Erythroblast (primary cell): ENCODE measurements at regions not wholly inside any gene's neighbourhood (a gene's known extent, or its start where the extent isn't known, plus 50 kb on each side); places are given as distances from the start of the nearest gene placed in this dataset.

Experiments used
- GATA1 ChIP-seq: IDR thresholded peaks from 2 replicates; pipeline ENCODE4 v1.6.1; 2011; ENCODE audit warnings: low read depth, mild to moderate bottlenecking, control low read depth, low read length, moderate library complexity
- POLR2A ChIP-seq: IDR thresholded peaks from 2 replicates; pipeline ENCODE4 v1.6.1; 2011; ENCODE audit warnings: mild to moderate bottlenecking, low read length

DNA sequence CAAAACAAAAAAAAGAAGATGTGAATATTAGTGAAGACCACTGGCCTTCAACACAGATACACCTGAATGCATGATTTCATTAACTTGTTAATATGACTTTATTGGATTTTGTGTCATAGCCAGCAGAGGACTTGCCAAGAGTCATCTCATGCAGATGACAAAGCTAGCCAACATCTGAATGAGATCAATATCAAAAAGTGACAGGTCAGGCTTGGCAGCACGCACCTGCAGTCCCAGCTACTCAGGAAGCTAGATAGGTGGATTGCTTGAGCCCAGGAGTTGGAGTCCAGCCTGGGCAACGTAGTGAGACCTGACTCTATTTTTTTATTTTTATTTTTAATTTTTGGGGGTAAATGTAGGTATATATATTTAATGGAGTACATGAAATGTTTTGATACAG lies 54.5 kb upstream of the TGIF1 start:
- TF ChIP-seq POLR2A (no peak), GATA1 (no peak)
